ENCODE measurements at regions not wholly inside any gene's neighbourhood (a gene's known extent, or its start where the extent isn't known, plus 50 kb on each side); places are given as distances from the start of the nearest gene placed in this dataset.

DNA sequence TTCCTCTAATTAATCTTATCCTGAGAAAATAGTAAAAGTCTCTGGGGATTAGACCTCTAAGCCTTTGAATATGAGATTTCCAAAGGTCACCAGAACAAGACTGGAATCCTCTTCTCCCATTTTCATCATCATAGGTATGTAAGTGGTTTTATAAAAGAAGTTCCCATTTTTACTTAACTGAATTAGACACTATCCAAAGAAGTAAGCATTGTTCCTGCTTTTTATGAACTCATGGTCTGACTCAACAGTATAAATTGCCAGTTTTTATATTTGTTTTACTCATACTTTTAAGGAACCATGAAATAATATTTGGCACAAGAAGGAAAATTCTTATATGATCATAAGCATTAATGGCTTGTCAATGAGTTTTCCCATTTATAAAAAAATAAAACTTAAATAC, 167.1 kb upstream of the ADRA1B start:
- DNase-seq (ENCODE audit: low read depth, low spot score), result no peak

DNA sequence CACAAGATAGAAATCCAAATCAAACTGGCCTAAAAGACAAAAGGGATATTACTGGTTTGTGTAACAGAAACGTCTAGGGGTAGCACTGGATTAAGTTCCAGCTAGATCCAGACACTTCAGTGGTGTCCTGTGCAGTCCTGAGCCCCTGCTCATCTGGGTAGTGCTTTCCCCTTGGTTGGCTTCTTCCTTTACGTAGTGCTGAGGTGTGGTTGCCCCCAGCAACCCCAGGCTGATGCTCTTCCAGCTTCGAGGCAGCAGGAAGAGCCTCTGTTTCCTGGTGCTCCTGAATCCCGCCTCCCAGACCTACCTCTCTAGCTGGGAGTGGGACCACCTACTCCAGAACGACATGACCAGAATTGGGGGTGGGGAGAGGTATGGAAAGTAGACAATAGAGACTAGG, 166.1 kb upstream of the ADRA1B start:
- DNase-seq (ENCODE audit: low read depth, low spot score), result no peak

DNA sequence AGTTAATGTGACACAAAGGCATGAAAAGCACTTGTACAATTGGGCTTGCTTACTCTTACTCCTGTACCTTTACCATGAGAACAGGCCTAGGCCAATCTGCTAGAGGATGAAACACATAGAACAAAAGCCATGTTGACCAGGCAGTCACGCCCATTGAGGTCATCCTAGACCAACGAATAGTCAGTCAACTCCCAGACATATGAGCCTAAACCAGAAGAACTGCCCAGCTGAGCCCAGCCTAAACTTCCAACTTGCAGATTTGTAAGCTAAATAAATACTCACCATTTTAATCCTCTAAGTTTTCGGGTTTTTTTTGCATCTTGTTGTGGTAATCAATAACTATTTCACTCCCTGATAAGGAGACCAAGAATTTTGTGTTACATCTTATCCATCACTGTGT, 164.8 kb upstream of the ADRA1B start:
- no peak for DNase-seq (ENCODE audit: low read depth, low spot score)

DNA sequence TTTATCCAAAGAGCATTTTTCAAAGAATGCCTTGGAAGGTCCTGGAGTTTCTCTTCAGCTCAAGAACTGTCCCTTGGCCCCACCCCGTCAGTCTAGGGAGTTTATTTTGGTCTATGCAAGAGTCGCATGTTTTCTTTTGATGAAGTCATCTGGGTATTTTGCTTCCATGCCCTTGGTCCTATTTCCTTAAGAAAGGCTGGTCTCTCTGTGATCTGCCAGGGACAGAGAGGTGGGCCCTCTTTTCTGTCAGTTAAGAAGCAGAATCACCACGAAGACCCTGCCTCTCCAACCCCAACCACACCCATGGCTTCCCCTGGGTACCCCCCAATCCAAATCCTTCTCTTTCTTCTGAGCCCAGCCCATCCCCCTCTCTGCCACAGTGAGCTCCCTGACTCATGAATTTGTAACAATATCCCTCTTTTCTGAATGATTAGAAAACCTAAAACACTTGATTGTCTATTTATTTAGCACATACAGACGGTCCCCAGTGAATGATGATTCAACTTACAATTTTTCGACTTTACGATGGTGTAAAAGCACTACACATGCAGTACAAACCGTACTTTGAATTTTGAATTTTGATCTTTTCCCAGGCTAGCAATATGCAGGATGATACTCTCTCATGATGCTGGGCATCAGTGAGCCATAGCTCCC, 163.5 kb upstream of the ADRA1B start:
- no peak for DNase-seq (ENCODE audit: low read depth, low spot score)

DNA sequence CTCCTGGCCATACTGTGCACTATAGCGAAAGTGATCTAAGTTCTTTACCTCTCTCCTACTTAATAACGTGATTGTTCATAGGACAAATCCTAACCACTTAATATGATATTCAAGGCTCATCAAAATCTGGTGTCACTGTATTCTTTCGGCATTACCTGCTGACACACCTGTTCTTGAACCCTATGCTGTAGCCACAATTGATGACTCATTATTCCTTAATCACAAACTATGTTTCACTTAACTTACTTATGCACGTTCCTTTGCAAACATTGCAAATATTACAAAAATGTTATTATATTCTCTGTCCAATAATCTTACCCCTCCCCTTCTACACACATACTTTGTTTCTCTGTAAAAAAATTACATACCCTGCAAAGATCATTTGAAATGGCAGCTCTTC, 158.1 kb upstream of the ADRA1B start:
- no peak for DNase-seq (ENCODE audit: low read depth, low spot score)

DNA sequence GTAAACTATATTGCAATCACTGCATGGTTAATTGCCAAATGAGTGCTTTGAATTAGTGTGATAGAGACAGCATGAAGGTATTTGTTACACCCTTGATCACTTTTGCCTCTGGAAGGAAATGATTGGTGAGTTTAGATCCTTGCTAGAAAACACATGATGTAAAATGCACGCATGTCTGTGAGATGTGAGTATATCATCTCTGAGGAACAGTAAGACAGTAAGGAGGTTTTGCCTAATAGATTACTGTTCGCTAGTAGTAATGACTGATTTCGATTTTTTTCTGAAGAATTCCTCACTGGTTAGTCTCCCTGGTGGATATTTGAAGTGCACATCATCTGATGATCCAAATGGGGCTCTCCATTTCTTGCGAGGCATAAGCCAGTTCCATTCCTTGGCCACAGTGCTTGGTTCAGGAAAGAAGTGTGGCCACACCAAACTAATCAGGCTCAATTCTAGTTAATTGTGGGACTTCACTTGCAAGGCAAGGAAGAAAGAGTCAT, 156.4 kb upstream of the ADRA1B start:
- no peak for DNase-seq (ENCODE audit: low read depth, low spot score)

DNA sequence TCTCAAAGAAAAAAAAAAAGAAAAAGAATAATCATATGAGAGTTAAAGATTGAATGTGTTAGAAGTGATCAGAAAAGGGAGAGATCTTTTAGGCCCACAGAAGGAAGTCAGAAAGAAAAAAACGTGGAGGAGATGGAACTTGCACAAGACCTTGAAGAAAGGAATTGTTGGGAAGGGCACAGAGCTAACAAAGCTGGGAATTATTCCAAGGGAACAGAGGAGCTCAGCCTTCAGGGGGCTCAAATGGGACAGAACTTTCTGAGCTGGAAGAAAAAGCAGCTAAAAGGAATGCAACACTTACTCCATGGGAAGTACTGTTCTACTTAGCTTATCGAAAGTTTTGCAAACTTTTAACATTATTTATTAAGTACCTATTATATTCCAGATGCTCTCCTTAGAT, 153.4 kb upstream of the ADRA1B start:
- no peak for DNase-seq (ENCODE audit: low read depth, low spot score)

DNA sequence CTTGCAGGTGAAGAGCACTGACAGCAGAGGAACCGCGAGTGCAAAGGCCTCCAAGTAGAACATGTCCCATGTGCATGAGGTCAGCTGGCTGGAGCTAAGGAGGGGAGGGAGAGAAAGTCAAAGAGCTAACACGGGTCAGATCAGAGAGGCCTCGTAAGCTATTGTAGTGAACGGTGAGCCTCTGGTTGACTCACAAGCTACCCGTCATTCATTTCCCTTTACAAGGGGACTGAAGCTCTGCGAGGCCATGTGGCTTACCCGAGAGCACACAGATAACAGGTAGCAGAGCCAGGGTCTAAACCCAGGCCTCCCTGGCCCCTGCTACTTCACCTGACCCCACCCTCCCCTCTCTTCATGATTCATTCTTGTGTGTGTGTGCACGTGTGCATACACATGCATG, 152.7 kb upstream of the ADRA1B start:
- DNase-seq (ENCODE audit: low read depth, low spot score), result no peak

DNA sequence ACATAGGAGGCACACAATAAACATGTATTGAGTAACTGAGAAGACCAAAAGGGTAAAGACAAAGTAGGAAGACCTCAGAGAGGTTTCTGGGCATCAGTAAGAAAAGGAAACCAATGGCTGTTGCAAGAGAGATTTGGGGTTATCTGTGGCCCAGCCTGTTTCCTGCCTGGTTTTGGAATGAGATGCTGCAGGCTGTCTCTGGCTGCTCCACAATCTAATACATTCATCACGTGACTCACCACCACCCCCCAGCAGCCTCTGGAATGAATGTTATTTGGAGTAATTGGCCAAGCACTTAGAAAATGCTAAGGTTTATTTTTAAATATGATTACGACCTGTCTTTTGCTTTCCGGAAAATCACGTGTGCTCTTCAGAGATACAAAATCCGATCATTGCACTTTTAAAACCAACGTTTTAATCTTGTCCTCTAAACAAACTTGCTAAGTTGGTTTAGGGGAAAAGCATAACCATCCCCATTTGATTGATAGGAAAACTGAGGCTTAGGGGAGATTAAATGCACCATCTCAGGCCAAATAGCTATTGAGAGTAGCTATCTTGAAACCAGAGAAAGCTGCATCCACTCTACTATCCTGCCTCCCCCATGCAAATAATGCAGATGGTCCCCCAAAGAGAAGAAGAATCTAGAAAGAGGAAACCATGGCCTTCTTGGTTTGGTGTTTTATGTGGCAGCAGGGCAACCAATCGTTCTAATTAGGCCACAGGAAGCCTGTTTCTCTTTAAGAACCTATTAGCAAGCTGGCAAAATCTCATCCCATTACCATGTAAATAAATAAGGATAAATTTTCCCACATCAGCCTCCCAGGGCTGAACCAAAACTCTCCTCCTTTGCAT, 151.8 kb upstream of the ADRA1B start:
- no peak for DNase-seq (ENCODE audit: low read depth, low spot score)

DNA sequence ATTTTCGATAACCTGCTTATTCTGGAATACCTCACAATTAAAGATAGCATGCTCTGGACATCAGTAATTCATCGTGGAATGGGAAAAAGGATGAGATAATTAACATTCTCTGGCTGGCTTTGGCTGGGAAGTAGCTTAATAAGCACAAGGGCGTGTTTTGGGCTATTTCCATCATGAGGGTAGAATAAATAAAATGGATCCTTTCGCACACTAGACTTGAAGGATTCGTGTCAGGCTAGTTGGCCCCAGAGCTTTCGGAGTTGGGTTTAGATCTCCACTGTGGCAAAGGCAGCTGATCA, 151.2 kb upstream of the ADRA1B start:
- no peak for DNase-seq (ENCODE audit: low read depth, low spot score)

DNA sequence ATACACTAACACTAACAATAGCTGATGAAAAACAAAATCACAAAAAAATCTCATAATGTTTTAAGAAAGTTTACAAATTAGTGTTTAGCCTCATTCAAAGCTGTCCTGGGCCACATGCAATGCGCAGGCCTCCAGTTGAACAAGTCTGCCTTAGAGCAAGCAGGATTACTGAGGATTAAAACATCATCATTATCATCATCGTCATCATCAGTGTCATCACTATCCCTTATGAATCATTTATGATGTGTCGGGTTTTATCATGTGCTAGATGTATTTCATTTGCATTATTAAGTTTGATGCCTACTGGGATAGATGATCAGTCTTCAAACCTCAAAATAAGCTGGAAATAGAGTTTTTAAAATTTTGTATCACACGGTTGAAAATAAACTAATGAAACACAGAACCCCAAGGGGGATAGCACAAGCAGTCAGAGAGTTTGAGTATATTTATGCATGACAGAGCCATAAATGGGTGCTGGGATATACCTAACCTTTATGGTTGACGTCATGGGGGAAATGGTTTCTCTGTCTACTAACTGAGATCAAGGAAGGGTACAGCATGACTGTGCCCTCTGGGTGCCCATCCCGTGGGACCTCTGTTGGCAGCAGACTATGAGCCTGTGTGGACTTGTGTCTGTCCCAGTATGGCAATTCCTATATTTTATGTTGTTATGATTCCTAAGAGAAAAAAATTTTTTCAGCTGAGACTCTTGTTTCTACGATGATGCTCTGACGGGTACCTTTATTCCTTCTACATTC, 150.3 kb upstream of the ADRA1B start:
- no peak for DNase-seq (ENCODE audit: low read depth, low spot score)

DNA sequence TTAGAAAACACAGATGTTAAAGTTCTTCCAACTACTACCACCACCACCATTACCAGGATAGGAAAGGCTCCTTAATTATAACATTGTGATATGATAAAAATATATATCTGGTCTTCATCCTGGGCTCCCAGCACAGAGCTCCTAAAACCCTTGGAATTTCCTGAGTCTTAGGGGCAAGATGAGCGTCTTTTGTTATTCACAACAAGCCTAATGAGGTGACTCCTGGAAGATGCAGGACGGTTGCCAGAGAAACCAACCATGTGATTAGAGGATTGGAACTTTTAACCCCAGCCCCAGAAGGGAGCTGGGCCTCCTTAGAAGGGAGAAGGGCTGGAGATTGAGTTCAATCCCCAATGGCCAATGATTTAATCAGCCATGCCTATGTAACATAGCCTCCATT, 148.0 kb upstream of the ADRA1B start:
- DNase-seq (ENCODE audit: low read depth, low spot score), result peak; percentile 90

DNA sequence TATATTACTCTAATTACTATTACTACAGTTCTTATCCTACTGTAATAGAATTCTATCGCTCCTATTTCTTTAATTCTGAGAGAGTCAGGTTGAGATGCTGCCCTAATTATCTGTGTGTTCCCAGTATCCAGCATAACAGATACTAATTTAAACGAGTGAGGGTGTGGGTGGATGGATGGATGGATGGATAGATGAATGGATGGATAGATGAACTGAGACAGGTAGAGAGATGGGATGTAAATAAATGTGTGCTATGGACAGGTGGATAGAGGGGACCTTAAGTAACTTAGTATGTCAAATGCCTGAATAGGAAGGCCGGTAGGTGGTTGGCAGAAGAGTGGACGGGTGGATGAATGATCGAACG, 143.6 kb upstream of the ADRA1B start:
- DNase-seq (ENCODE audit: low read depth, low spot score), result no peak

DNA sequence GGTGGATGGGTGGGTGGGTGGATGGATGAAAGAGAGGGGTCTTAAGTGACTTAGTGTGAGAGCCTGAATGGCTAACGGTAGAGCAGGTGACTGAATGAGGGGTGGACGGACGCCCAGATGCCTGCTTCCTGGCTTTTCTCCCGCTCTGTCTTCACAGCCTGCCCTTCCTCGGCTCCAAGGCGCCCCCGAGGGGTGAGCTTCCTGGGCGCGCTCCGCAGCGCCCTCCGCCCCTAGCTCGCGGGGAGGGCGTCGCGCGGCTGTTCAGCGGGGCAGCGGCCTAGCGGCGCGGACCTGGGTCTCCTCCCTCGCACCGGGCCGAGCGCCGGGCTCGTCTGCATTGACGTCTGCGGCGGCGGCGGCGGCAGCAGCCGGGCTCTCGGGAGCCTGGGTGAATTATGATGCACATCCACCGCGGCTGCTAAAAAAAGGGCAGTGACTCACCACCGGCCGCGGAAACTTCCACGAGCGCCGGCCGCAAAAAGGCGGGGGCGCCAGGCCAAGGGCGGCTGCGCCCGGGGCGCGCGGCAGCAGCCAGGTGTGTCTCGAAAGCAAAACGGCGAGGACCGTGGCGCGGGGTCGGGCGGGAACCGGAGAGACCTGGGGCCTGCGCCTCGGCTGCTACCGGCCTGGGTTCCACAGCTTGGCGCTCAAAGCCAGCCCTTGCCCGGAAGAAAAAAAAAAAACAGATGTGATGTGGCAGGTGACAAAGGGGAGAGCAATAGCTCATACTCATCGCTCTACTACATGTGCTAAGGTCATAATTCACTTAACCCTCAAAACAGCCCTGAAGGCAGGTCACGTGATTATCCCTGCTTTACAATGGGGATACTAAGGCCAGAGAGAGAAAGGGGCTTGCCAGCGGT, 143.0 kb upstream of the ADRA1B start:
- DNase-seq (ENCODE audit: low read depth, low spot score), result no peak

DNA sequence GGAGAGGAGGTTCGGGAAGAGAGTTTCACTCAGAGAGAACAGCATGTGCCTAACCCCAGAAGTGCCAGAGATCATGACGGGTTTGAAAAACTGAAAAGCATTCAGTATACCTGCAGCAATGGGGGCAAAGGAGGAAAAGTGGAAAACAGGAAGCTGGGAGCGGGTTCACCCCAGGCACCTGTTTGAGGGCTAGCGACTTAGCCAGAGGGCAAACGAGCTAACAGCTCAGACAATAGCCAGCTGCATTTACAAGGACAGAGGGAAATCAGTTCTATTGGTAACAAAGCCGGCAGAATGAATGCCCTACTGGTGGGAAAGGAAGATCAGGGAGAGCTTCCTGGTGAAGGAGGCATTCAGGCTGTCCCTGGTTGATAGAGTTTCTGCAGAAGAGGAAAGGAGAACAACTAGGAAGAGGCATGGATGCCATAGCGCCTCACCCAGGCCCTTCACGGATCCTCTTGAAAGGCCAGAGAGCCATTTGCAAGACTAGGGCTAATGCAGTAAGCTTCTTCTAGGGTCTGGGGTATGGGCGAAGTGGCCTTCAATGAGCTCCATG, 141.7 kb upstream of the ADRA1B start:
- DNase-seq (ENCODE audit: low read depth, low spot score), result no peak

DNA sequence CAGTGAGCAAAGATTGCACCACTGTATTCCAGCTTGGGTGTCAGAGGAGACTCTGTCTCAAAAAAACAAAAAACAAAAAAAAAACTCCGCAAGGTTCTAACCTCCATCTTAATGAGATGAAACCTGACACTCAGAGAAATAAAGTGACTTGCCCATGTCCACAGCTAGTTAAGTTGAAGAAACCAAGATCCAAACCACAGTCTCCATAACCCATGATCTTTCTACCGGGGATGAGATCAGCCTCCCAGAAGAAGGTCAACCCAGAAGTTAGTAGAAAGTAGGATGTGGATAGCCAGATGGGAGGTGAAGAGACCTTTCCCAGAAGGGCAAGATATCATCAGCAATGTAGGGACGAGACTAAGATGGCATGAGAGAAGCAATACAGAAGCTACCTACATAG, 140.4 kb upstream of the ADRA1B start:
- DNase-seq (ENCODE audit: low read depth, low spot score), result no peak

DNA sequence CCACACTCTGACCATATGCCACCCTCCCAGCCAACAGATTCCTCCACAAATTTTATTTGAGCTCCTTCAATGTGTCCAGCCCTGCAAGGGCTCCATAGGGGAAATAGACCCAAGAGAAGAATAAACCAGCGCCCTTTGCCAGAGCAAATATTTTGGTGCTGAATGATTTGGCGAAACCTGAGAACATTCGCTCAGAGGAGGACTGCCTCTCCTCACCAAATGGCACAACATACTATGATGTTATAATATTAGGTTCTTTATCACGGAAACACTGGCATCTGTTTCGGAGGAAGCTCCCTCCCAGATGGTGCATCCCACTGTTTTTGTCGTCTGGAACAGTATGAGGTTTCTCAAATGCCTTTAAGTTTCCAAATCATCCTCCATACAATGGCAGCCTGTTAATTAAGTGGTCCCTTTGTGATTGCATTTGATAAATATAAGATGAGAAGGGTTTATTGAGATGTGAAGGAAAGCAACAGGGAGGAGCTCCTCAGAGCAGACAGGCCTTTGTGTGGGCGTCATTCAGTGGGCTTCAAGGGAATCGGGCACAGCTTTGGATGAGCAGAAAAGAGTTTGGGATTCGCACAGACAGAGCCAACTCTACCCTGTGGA, 139.1 kb upstream of the ADRA1B start:
- DNase-seq (ENCODE audit: low read depth, low spot score), result no peak

DNA sequence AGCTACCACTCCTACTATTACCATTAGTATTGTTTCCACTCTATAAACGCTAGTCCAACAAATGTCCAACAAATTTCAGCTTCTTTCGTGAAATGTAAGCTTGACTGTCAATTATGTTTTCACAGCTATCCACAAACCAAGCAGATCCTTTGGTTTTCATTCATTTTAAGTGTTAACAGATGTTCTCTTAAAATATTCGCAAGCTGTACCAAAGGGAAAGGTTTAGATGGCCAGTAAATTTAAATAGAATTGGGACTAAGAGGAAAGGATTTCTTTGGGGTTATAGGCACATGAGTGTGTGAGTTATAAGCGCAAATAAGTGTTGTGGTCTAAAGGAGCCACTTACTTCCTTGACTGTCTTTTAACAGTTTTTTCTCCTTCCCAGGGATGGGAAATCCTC, 136.8 kb upstream of the ADRA1B start:
- no peak for DNase-seq (ENCODE audit: low read depth, low spot score)

DNA sequence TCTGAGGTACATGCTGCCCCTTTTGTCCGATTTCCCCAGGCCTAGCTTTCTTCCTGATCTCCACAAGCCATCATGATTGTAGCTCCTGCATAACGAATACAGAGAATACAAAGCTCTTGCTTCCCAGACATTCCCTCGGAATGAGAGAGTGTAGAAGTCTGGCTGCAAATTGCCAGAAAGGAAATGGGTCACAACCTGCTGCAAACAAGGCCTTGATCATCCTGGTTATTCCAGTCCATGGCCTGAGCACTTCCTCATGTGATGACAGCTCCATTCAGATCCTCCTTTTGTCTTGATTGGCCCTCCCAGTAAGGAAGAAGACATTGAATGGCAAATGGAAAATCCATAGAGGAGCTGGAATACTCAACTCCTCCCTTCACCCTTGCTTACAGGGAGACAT, 136.0 kb upstream of the ADRA1B start:
- DNase-seq (ENCODE audit: low read depth, low spot score), result no peak

DNA sequence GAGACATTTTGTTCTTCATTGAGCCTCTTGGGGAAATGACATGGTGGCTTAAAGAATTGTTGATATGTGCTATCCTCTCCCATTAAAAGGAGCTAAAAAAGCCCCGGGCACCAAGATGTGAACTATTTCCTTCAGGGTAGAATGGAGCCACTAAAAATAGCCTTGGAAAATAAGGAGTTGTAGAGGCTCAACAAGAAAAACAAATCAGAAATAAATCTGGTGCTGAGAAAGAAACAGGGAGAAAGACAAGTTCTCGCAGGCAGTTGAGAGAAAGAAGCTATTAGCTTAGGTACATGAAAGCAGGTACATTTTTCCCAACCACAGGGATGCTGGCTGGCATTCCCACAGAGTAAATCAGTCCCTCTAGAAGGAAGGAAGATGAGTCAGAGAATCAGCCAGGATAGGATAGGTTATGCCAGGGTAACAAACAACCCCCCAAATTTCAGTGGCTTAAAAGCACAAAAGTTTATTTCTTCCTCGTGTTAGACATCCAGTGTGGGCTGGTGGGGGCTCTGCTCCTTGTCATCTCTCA, 134.6 kb upstream of the ADRA1B start:
- no peak for DNase-seq (ENCODE audit: low read depth, low spot score)

Measured in iPS DF 19.7 (cell line).